Limb (tissue), 2 donors: ENCODE measurements at regions not wholly inside any gene's neighbourhood (a gene's known extent, or its start where the extent isn't known, plus 50 kb on each side); places are given as distances from the start of the nearest gene placed in this dataset.
"Not testable (repeated sequence)": the region's sequence is repeated elsewhere in the genome, so short reads cannot be mapped to it uniquely, and the experiment has no call there.

Source experiments
- DNase-seq, 2 donors: peaks; one replicate each; pipeline ENCODE4 v3.0.0-alpha.2; 2016; ENCODE audit errors: extremely low spot score in 2 of 2

- not testable (repeated sequence) for DNase-seq
Measured at GRCh38 chr6:21282360-21282759, 311.2 kb upstream of the SOX4 start.

GRCh38 chr6:21284166-21284565, 309.4 kb upstream of the SOX4 start:
- DNase-seq, result no peak

- no peak for DNase-seq
Measured at GRCh38 chr6:21284706-21285105, 308.8 kb upstream of the SOX4 start.

GRCh38 chr6:21294144-21294543, 299.4 kb upstream of the SOX4 start:
- no peak for DNase-seq

- DNase-seq, result peak in 1 of 2 donors; percentile 35
Measured at GRCh38 chr6:21295506-21296240, 297.9 kb upstream of the SOX4 start.

- DNase-seq, result no peak
Measured at GRCh38 chr6:21297665-21298064, 295.9 kb upstream of the SOX4 start.

GRCh38 chr6:21299216-21299615, 294.3 kb upstream of the SOX4 start:
- DNase-seq, result no peak

GRCh38 chr6:21300439-21300838, 293.1 kb upstream of the SOX4 start:
- no peak for DNase-seq

GRCh38 chr6:21305893-21306332, 287.6 kb upstream of the SOX4 start:
- no peak for DNase-seq

- DNase-seq, result no peak
Measured at GRCh38 chr6:21306546-21306945, 287.0 kb upstream of the SOX4 start.

- DNase-seq, result no peak
Measured at GRCh38 chr6:21309807-21310221, 283.7 kb upstream of the SOX4 start.

GRCh38 chr6:21310568-21311140, 282.9 kb upstream of the SOX4 start:
- no peak for DNase-seq

GRCh38 chr6:21312118-21312517, 281.4 kb upstream of the SOX4 start:
- DNase-seq, result no peak

- no peak for DNase-seq
Measured at GRCh38 chr6:21317642-21318041, 275.9 kb upstream of the SOX4 start.

- DNase-seq, result no peak
Measured at GRCh38 chr6:21321076-21321475, 272.5 kb upstream of the SOX4 start.

GRCh38 chr6:21321531-21321930, 272.0 kb upstream of the SOX4 start:
- no peak for DNase-seq

GRCh38 chr6:21323577-21323976, 270.0 kb upstream of the SOX4 start:
- DNase-seq, result peak in 1 of 2 donors; percentile 41

- no peak for DNase-seq
Measured at GRCh38 chr6:21325201-21325856, 268.2 kb upstream of the SOX4 start.

GRCh38 chr6:21327326-21328112, 266.0 kb upstream of the SOX4 start:
- no peak for DNase-seq

GRCh38 chr6:21331235-21331634, 262.3 kb upstream of the SOX4 start:
- DNase-seq, result peak; percentile 54 to 57

- DNase-seq, result no peak
Measured at GRCh38 chr6:21332077-21332476, 261.5 kb upstream of the SOX4 start.

- peak in 1 of 2 donors; percentile 37 for DNase-seq
Measured at GRCh38 chr6:21332660-21333059, 260.9 kb upstream of the SOX4 start.
